ENCODE measurements at regions not wholly inside any gene's neighbourhood (a gene's known extent, or its start where the extent isn't known, plus 50 kb on each side); places are given as distances from the start of the nearest gene placed in this dataset.

- Histone ChIP-seq H2BK5ac (ENCODE audit: low read depth, low read length) (no peak overlapping the region), H2AK5ac (ENCODE audit: low read depth, low read length) (no peak overlapping the region), H3K4me2 (ENCODE audit: insufficient read depth in 1 of 2, low read depth in 2 of 2, low read length in 2 of 2) (no peak overlapping the region), H3K79me2 (ENCODE audit: control insufficient read depth in 1 of 2, insufficient read depth in 2 of 2, low read length in 2 of 2) (no peaks in the 10 kb centered on the region), H2BK15ac (ENCODE audit: low read length) (no peak overlapping the region), H3K9me3 (ENCODE audit: insufficient read depth in 2 of 2, low read depth in 1 of 2, low read length in 1 of 2) (no peaks in the 10 kb centered on the region), H2BK20ac (ENCODE audit: low read length) (no peak overlapping the region), H2BK12ac (ENCODE audit: low read depth, low read length) (no peak overlapping the region), H4K5ac (ENCODE audit: insufficient read length, low read depth, low read length) (no peak overlapping the region), H3K9ac (replicated peaks in 1 of 4; ENCODE audit: extremely low read depth in 1 of 4, low read depth in 3 of 4, low read length in 3 of 4) (no peak overlapping the region), H3K23ac (ENCODE audit: insufficient read length) (no peak overlapping the region), H3K27ac (ENCODE audit: low read depth, low read length) (no peak overlapping the region), H3K18ac (ENCODE audit: extremely low read depth, low read length) (no peak overlapping the region), H3K4ac (replicated peaks; ENCODE audit: insufficient read length, low read depth, low read length) (no peak overlapping the region), H3K4me3 (ENCODE audit: extremely low read depth in 1 of 4, insufficient read depth in 2 of 4, low read depth in 3 of 4, low read length in 4 of 4) (no peak overlapping the region), H4K8ac (ENCODE audit: extremely low read depth, insufficient read depth, low read length) (no peak overlapping the region), H3K56ac (replicated peaks; ENCODE audit: insufficient read length, low read depth, low read length) (no peak overlapping the region), H2AFZ (ENCODE audit: low read length) (no peak overlapping the region), H3K27me3 (replicated peaks in 1 of 4; ENCODE audit: control insufficient read depth in 3 of 4, extremely low read depth in 1 of 4, insufficient read depth in 3 of 4, low read length in 3 of 4) (no peaks in the 10 kb centered on the region), H3K79me1 (ENCODE audit: low read depth, low read length) (no peaks in the 10 kb centered on the region), H3K36me3 (ENCODE audit: control insufficient read depth in 2 of 4, insufficient read depth in 4 of 4, low read length in 3 of 4) (no peaks in the 10 kb centered on the region), H4K20me1 (replicated peaks in 1 of 2; ENCODE audit: control insufficient read depth in 1 of 2, insufficient read depth in 2 of 2, low read length in 2 of 2) (no peaks in the 10 kb centered on the region), H3K14ac (ENCODE audit: insufficient read length) (no peak overlapping the region), H3K4me1 (replicated peaks in 1 of 4; ENCODE audit: control insufficient read depth in 3 of 4, insufficient read depth in 4 of 4, low read length in 3 of 4) (no peaks in the 10 kb centered on the region), H2BK120ac (replicated peaks; ENCODE audit: low read depth, low read length) (no peak overlapping the region), H4K91ac (replicated peaks; ENCODE audit: insufficient read length, low read length) (no peak overlapping the region), H3K23me2 (ENCODE audit: low read depth, low read length) (no peaks in the 10 kb centered on the region)
- ChIA-PET POLR2A (ENCODE audit: partially characterized antibody) (no interaction called here), CTCF (ENCODE audit: partially characterized antibody) (interaction anchor here (0.8 kb wide), 1 partner anchor 127 kb away, joined by 3 read pairs; no protein-coding TSS in a partner anchor)
- FAIRE-seq = no peak
- no peak for DNase-seq (ENCODE audit: low read depth in 1 of 2, low spot score in 2 of 2)
- WGBS, 2 experiments (ENCODE audit: extremely low coverage in 1 of 2, insufficient coverage in 1 of 2, insufficient read length in 1 of 2, insufficient replicate concordance in 2 of 2, low coverage in 1 of 2, low lambda C conversion rate in 2 of 2, missing lambda C conversion rate in 1 of 2) = 88% methylated on average over 1 of the region's 1 CpG; no CpG with 5 or more reads in 1 of the 2 experiments
- no peak for TF ChIP-seq SIN3A (conservative IDR thresholded peaks at IDR 0.05 in 1 of 2, IDR thresholded peaks at IDR 0.05 in 1 of 2; ENCODE audit: low read depth in 1 of 2, low read length in 2 of 2)
- no peak for TF ChIP-seq USF2 (IDR thresholded peaks at IDR 0.05; ENCODE audit: low read length)
- TF ChIP-seq POLR2AphosphoS5 (IDR thresholded peaks at IDR 0.05; ENCODE audit: low read depth, low read length) = no peak
- TF ChIP-seq PHF8 (conservative IDR thresholded peaks at IDR 0.05; ENCODE audit: low read depth, low read length) = no peak
- no peak for TF ChIP-seq ATF2 (IDR thresholded peaks at IDR 0.05; ENCODE audit: low read length)
- no peak for TF ChIP-seq SUZ12 (IDR thresholded peaks at IDR 0.05; ENCODE audit: low read length)
- TF ChIP-seq RXRA (IDR thresholded peaks at IDR 0.05; ENCODE audit: insufficient read depth, low read depth, low read length) = no peak
- no peak for TF ChIP-seq HDAC2 (IDR thresholded peaks at IDR 0.05; ENCODE audit: borderline replicate concordance in 1 of 2, low read depth in 2 of 2, low read length in 2 of 2)
- no peak for TF ChIP-seq GTF2F1 (IDR thresholded peaks at IDR 0.05; ENCODE audit: borderline replicate concordance, low read depth, low read length)
- TF ChIP-seq SP1 (IDR thresholded peaks at IDR 0.05; ENCODE audit: low read depth, low read length) = no peak
- no peak for TF ChIP-seq MAFK (IDR thresholded peaks at IDR 0.05; ENCODE audit: low read depth, low read length)
Observed at GRCh38 chr18:6668836-6669235, 60.7 kb upstream of the ARHGAP28 start.
